GDM1 (cell line): ENCODE measurements at regions not wholly inside any gene's neighbourhood (a gene's known extent, or its start where the extent isn't known, plus 50 kb on each side); places are given as distances from the start of the nearest gene placed in this dataset.

Source experiments
- DNase-seq: peaks from one replicate; lab custom pipeline; 2025; lab: John Stamatoyannopoulos, UW

- DNase-seq, result no peak
Observed at GRCh38 chr2:120976501-120977307, 241.0 kb downstream of the GLI2 start.

DNA sequence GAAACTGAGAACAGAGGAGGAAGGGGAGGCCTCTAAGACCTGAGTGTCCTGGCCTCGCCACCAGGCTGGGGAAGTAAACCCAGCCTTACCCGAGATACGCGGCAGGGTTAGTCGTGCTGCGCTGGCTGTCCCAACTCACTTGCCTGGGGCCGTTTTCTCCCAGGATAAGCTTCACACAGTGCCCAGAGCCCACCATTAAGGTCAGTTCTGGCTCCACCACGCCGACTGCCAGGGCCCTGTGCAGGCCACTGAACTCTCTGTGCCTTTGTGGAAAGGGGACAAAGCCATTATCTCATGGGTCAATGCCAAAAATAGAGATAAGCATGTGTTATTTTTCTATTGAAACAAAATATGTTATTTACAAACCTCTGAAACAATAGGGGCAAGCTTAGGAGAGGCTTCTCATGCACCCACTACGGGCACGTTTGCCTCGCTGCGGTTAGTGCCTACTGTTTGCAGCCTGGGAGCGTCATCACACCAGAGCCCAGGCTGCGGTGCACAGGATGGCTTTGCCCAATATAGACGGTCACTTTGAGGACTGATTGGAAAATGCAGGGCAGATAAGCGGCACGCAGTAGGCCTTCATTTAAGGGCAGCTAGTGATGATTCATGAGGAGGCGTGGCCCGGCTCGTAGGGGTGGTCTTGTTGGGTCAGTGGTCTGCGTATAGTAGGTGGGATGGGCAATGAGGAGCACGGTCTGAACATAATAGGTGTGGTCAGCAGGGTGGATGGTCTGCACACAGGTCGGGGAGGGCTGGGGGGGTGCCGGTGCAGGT, 242.1 kb downstream of the GLI2 start:
- DNase-seq, result no peak

DNA sequence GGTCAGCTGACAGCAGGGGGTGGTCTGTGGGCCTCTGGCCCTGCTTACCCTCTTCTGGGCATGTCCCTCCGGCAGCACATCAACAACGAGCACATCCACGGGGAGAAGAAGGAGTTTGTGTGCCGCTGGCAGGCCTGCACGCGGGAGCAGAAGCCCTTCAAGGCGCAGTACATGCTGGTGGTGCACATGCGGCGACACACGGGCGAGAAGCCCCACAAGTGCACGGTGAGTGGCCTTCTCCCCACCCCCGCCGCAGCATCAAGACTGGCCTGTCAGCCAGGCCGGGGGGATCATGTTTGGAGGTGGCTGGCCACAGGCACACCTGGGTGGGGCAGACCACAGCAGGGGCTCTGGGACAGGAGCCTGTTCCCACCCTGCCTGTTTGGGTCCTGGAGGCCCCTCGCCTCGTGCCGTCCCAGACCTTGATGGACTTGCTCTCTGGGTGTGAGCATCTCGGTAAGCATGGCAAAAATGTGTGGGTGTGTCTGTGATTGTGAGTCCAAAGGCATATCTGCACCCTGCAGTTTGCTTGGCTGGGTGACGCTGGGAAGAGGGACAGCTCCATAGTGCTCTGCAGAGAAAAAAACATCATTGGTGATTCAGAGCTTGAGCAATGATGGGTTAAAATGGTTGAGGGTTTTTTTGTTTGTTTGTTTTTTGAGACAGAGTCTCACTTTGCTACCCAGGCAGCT, 242.8 kb downstream of the GLI2 start:
- no peak for DNase-seq

GRCh38 chr2:120979398-120979797, 243.7 kb downstream of the GLI2 start:
- no peak for DNase-seq

DNA sequence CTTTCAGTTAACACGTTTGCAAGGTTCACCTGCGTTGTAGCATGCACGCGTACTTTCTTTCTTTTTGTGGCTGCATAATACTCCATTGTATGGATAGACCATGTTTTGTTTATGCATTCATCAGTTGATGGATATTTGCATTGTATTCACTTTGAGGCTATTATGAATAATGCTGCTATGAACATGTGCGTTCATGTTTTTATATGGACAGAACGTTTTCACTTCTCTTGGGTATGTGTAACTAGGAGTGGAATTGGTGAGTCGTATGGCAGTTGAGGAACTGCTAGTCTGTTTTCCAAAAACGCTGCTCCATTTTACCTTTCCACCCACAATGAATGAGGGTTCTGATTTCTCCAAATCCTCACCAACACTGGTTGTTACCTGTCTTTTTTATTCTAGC, 244.3 kb downstream of the GLI2 start:
- no peak for DNase-seq

- DNase-seq, result no peak
Observed at GRCh38 chr2:120981443-120981842, 245.8 kb downstream of the GLI2 start.

DNA sequence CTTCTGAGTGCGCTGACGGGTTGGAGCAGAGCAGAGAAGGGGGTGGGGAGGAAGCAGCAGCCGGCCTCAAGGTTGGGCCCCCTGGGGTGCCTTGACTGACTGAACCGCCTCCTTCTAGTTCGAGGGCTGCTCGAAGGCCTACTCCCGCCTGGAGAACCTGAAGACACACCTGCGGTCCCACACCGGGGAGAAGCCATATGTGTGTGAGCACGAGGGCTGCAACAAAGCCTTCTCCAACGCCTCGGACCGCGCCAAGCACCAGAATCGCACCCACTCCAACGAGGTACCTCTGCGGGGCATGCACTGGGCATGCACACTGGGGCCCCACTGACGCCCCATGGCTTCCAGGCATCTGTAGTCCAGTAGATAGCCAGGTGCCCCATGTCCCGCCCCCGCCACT, 246.9 kb downstream of the GLI2 start:
- DNase-seq, result no peak

- DNase-seq, result no peak
Observed at GRCh38 chr2:120983344-120983743, 247.7 kb downstream of the GLI2 start.

DNA sequence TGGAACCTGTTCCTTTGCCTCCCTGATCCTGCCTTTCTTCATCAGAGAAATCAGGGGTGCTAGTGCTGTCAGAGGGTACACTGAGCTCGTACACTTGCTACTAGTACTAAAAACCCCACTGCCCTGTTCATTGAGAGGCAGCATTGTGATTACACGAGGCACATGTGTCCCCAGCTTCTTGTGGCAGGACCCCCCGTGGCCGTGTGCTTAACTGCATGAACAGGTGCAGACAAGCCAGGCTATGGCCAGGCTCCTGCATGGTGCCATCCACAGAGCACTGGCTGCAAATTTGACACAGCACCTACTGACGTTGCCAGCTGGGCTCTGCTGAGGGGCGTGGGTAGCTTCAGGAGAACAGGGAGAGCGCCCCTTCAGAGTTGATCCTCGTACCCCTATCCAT, 248.4 kb downstream of the GLI2 start:
- DNase-seq, result no peak

- DNase-seq, result no peak
Observed at GRCh38 chr2:120984452-120985173, 248.9 kb downstream of the GLI2 start.

- DNase-seq, result no peak
Observed at GRCh38 chr2:120985174-120985996, 249.7 kb downstream of the GLI2 start.

DNA sequence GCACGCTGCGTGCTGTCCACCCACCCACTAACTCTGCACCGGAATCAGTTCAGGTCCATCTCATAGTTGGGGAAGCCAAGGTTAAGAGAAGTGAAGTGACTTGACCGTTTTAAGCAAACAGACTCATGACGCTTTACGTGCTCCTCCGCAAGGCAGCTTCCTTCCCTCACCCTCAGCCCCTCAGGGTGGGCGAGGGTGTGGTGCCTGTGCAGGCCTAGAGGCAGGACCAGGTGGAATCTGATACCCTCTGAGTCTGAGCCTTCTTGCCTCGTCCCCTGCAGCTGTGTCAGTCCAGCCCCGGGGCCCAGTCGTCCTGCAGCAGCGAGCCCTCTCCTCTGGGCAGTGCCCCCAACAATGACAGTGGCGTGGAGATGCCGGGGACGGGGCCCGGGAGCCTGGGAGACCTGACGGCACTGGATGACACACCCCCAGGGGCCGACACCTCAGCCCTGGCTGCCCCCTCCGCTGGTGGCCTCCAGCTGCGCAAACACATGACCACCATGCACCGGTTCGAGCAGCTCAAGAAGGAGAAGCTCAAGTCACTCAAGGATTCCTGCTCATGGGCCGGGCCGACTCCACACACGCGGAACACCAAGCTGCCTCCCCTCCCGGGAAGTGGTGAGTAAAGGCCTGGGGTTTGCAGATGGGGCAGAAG, 250.5 kb downstream of the GLI2 start:
- DNase-seq, result no peak

- no peak for DNase-seq
Observed at GRCh38 chr2:120986898-120987650, 251.4 kb downstream of the GLI2 start.

GRCh38 chr2:120988051-120988699, 252.5 kb downstream of the GLI2 start:
- DNase-seq, result no peak

GRCh38 chr2:120988700-120989511, 253.2 kb downstream of the GLI2 start:
- DNase-seq, result no peak

DNA sequence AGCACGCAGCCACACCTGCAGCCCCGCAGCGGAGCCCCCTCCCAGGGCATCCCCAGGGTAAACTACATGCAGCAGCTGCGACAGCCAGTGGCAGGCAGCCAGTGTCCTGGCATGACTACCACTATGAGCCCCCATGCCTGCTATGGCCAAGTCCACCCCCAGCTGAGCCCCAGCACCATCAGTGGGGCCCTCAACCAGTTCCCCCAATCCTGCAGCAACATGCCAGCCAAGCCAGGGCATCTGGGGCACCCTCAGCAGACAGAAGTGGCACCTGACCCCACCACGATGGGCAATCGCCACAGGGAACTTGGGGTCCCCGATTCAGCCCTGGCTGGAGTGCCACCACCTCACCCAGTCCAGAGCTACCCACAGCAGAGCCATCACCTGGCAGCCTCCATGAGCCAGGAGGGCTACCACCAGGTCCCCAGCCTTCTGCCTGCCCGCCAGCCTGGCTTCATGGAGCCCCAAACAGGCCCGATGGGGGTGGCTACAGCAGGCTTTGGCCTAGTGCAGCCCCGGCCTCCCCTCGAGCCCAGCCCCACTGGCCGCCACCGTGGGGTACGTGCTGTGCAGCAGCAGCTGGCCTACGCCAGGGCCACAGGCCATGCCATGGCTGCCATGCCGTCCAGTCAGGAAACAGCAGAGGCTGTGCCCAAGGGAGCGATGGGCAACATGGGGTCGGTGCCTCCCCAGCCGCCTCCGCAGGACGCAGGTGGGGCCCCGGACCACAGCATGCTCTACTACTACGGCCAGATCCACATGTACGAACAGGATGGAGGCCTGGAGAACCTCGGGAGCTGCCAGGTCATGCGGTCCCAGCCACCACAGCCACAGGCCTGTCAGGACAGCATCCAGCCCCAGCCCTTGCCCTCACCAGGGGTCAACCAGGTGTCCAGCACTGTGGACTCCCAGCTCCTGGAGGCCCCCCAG, 254.1 kb downstream of the GLI2 start:
- no peak for DNase-seq

- DNase-seq, result no peak
Observed at GRCh38 chr2:120990451-120990871, 254.8 kb downstream of the GLI2 start.
